AG04450 (cell line): ENCODE measurements at regions not wholly inside any gene's neighbourhood (a gene's known extent, or its start where the extent isn't known, plus 50 kb on each side); places are given as distances from the start of the nearest gene placed in this dataset.

Experiments used
- CTCF ChIA-PET: fragments of 300-600, 350-600 bp; formaldehyde crosslinking; extraction: SDS; loops from one replicate; lab custom pipeline; 2022; ENCODE audit warnings: antibody characterized with exemption, inconsistent platforms; lab: Charles Lee
- POLR2A ChIA-PET: fragments of 350-600 bp; formaldehyde crosslinking; extraction: SDS; loops from one replicate; lab custom pipeline; 2021; ENCODE audit warnings: antibody characterized with exemption, inconsistent platforms; lab: Yijun Ruan, JAX
- DNase-seq: peaks from one replicate; pipeline ENCODE4 v3.0.0-alpha.2; 2011; ENCODE audit warnings: low read depth, low spot score
- H3K27ac ChIP-seq: one replicate; pipeline ENCODE4 v1.5.1; 2012; ENCODE audit warnings: low read depth, low read length, control low read depth
- H3K27me3 ChIP-seq: one replicate; pipeline ENCODE4 v1.6.0; 2012; ENCODE audit warnings: low read length; ENCODE audit not compliant: control insufficient read depth, insufficient read depth
- H3K4me3 ChIP-seq: 2 replicates; pipeline ENCODE4 v1.5.1; 2011; ENCODE audit warnings: mild to moderate bottlenecking, low read depth, low read length, control low read depth
- H3K9me3 ChIP-seq: 2 replicates; pipeline ENCODE4 v1.5.1; 2012; ENCODE audit warnings: low read length; ENCODE audit not compliant: control insufficient read depth, insufficient read depth
- CTCF ChIP-seq: IDR thresholded peaks from 2 replicates; pipeline ENCODE4 v1.5.1; 2011; ENCODE audit warnings: low read depth, low read length, control low read depth, inconsistent platforms

GRCh38 chr3:74375653-74376052 lies 238.8 kb downstream of the CNTN3 start:
- ChIA-PET POLR2A (interaction anchor here (0.6 kb wide), 1 partner anchor 248 kb away, joined by 3 read pairs; no protein-coding TSS in a partner anchor), CTCF (interaction anchor here (1.0 to 1.5 kb wide), 3 partner anchors 60 to 626 kb away, joined by 3 to 4 read pairs (median 3); no protein-coding TSS in a partner anchor)
- H3K4me3 ChIP-seq = no peak overlapping the region
- H3K27ac ChIP-seq = no peak overlapping the region
- H3K9me3 ChIP-seq = no peaks in the 10 kb centered on the region
- no peak for TF ChIP-seq CTCF
- no peaks in the 10 kb centered on the region for H3K27me3 ChIP-seq
- DNase-seq = no peak

- DNase-seq = no peak
- Histone ChIP-seq H3K27ac (no peak overlapping the region), H3K27me3 (no peaks in the 10 kb centered on the region), H3K9me3 (no peaks in the 10 kb centered on the region), H3K4me3 (no peak overlapping the region)
- TF ChIP-seq CTCF = no peak
- ChIA-PET CTCF (no interaction called here), POLR2A (no interaction called here)
Observed at GRCh38 chr3:74372743-74373142, 241.7 kb downstream of the CNTN3 start.

GRCh38 chr3:74370342-74370741 lies 244.1 kb downstream of the CNTN3 start:
- H3K9me3 ChIP-seq = no peaks in the 10 kb centered on the region
- no peak for DNase-seq
- no peak overlapping the region for H3K4me3 ChIP-seq
- no peak overlapping the region for H3K27ac ChIP-seq
- ChIA-PET POLR2A (no interaction called here), CTCF (no interaction called here)
- TF ChIP-seq CTCF = no peak
- no peaks in the 10 kb centered on the region for H3K27me3 ChIP-seq

- H3K27ac ChIP-seq = no peak overlapping the region
- no peak for TF ChIP-seq CTCF
- no peak overlapping the region for H3K4me3 ChIP-seq
- DNase-seq = no peak
- no peaks in the 10 kb centered on the region for H3K9me3 ChIP-seq
- no peaks in the 10 kb centered on the region for H3K27me3 ChIP-seq
- ChIA-PET POLR2A (no interaction called here), CTCF (no interaction called here)
Observed at GRCh38 chr3:74366331-74366730, 248.1 kb downstream of the CNTN3 start.

GRCh38 chr3:74363346-74363745 lies 251.1 kb downstream of the CNTN3 start:
- TF ChIP-seq CTCF = no peak
- CTCF ChIA-PET = no interaction called here

More at GRCh38 chr3:74363346-74363745, 251.1 kb downstream of the CNTN3 start:
- Histone ChIP-seq H3K9me3 (no peaks in the 10 kb centered on the region), H3K27ac (no peak overlapping the region), H3K4me3 (no peak overlapping the region), H3K27me3 (no peaks in the 10 kb centered on the region)
- DNase-seq = no peak
- POLR2A ChIA-PET = no interaction called here
